ENCODE measurements at regions not wholly inside any gene's neighbourhood (a gene's known extent, or its start where the extent isn't known, plus 50 kb on each side); places are given as distances from the start of the nearest gene placed in this dataset.

- Histone ChIP-seq H3K4me3 (no peak overlapping the region), H3K36me3 (no peaks in the 10 kb centered on the region), H3K4me1 (no peaks in the 10 kb centered on the region), H3K9me3 (peaks cover 4 to 5% of the 10 kb centered on the region in 2 donors), H3K27ac (no peak overlapping the region), H3K27me3 (no peaks in the 10 kb centered on the region)
- TF ChIP-seq POLR2A (IDR thresholded peaks at IDR 0.05), result no peak
- no peak for TF ChIP-seq POLR2AphosphoS5 (IDR thresholded peaks at IDR 0.05)
- TF ChIP-seq CTCF (IDR thresholded peaks at IDR 0.05), result no peak
- intact Hi-C loops (cut with DNase I; ENCODE audit: low total_unique reads), result no loop called here
- DNase-seq (ENCODE audit: low spot score in 2 of 2), result no peak
Measured at GRCh38 chr4:27397886-27398285, 537.2 kb downstream of the STIM2 start.

GRCh38 chr4:27398631-27399310, 538.1 kb downstream of the STIM2 start:
- no peak for DNase-seq (ENCODE audit: low spot score in 2 of 2)
- H3K4me1 ChIP-seq, result no peaks in the 10 kb centered on the region
- intact Hi-C loops (cut with DNase I; ENCODE audit: low total_unique reads), result no loop called here
- H3K4me3 ChIP-seq, result no peak overlapping the region
- H3K27ac ChIP-seq, result no peak overlapping the region
- peaks cover 4 to 5% of the 10 kb centered on the region in 2 donors for H3K9me3 ChIP-seq
- H3K36me3 ChIP-seq, result no peaks in the 10 kb centered on the region
- TF ChIP-seq POLR2A (IDR thresholded peaks at IDR 0.05), result no peak
- TF ChIP-seq CTCF (IDR thresholded peaks at IDR 0.05), result no peak
- no peaks in the 10 kb centered on the region for H3K27me3 ChIP-seq

- TF ChIP-seq POLR2AphosphoS5 (IDR thresholded peaks at IDR 0.05), result no peak
- Histone ChIP-seq H3K27ac (no peak overlapping the region), H3K36me3 (no peaks in the 10 kb centered on the region), H3K4me1 (no peaks in the 10 kb centered on the region), H3K4me3 (no peak overlapping the region), H3K27me3 (no peaks in the 10 kb centered on the region), H3K9me3 (peaks cover 0 to 16% of the 10 kb centered on the region in 2 donors)
- DNase-seq (ENCODE audit: low spot score in 2 of 2), result no peak
- intact Hi-C loops (cut with DNase I; ENCODE audit: low total_unique reads), result no loop called here
Measured at GRCh38 chr4:27407616-27408015, 547.0 kb downstream of the STIM2 start.

- H3K27me3 ChIP-seq, result no peaks in the 10 kb centered on the region
- H3K9me3 ChIP-seq, result peaks cover 5 to 19% of the 10 kb centered on the region in 2 donors
- no peak for TF ChIP-seq CTCF (IDR thresholded peaks at IDR 0.05)
- TF ChIP-seq POLR2AphosphoS5 (IDR thresholded peaks at IDR 0.05), result no peak
- no peak for TF ChIP-seq POLR2A (IDR thresholded peaks at IDR 0.05)
- H3K4me1 ChIP-seq, result no peaks in the 10 kb centered on the region
- no peak for DNase-seq (ENCODE audit: low spot score in 2 of 2)
- no peak overlapping the region for H3K27ac ChIP-seq
- H3K36me3 ChIP-seq, result no peaks in the 10 kb centered on the region
- no peak overlapping the region for H3K4me3 ChIP-seq
- intact Hi-C loops (cut with DNase I; ENCODE audit: low total_unique reads), result no loop called here
Measured at GRCh38 chr4:27412613-27413012, 552.0 kb downstream of the STIM2 start.

DNA sequence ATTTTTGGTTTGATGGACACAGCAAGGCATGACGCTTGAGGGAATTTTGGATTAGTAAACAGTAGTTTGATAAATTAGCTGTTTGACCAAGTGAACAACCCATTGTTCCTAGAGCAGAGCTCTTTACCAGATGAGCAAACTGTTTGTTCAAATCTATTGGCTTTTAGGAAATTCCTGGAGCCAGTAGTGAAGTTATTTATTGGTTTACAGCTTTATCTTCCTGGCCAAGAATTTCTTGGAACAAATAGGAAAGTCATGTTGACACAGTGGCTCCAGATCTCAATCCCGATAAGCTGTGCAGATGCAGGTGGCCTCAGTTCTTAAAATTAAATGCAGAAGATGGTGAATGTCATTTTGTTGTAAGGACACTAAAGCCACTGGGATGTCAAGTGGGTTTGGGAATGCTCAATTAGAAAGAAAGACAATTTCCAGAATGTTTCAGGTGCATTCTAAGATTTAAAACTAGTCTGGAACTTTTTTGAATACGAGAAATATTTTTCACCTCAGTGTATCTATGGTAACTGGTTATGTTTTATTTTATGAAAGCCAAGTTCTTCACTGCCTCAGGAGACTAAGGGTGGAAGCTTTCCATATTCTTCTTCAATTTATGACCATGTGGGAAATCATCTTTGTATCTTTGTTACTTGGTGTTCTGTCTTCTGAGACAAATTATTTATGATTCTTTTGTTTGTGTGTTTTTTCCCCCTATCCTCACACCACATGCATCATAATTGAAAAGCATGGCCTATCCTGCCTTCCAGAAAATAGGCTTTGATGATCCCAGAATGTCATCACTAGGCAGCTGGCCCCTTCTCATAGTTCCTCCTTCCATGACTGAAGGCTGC, 554.5 kb downstream of the STIM2 start:
- Histone ChIP-seq H3K27ac (no peak overlapping the region), H3K4me1 (no peaks in the 10 kb centered on the region), H3K36me3 (no peaks in the 10 kb centered on the region), H3K4me3 (no peak overlapping the region), H3K9me3 (peaks cover 5 to 24% of the 10 kb centered on the region in 2 donors), H3K27me3 (no peaks in the 10 kb centered on the region)
- DNase-seq (ENCODE audit: low spot score in 2 of 2), result no peak
- intact Hi-C loops (cut with DNase I; ENCODE audit: low total_unique reads), result no loop called here
- no peak for TF ChIP-seq POLR2A (IDR thresholded peaks at IDR 0.05)
- TF ChIP-seq POLR2AphosphoS5 (IDR thresholded peaks at IDR 0.05), result peak in 1 of 3 donors; percentile 25
- no peak for TF ChIP-seq CTCF (IDR thresholded peaks at IDR 0.05)
